ENCODE measurements at regions not wholly inside any gene's neighbourhood (a gene's known extent, or its start where the extent isn't known, plus 50 kb on each side); places are given as distances from the start of the nearest gene placed in this dataset.

DNA sequence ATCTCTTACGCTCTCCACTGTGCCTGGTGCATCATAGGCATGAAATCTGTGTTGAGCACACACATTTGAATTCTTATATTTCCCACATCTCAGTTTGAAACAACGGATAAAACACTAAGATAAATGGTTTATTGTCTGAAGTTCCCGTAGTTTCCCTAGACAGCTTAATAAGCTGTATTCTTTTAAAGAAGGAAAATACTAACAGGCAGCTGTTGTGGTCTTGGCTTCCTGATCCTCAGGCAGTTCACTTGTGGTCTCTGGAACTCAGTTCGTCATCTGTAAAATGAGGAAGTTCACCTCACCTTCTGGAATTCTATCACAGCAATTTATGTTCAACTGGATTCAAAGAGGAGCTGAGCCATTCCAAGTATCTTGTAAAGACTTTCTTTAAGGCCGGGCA is 1805.6 kb upstream of the TENM3 start:
- TF ChIP-seq, protein P1, sequence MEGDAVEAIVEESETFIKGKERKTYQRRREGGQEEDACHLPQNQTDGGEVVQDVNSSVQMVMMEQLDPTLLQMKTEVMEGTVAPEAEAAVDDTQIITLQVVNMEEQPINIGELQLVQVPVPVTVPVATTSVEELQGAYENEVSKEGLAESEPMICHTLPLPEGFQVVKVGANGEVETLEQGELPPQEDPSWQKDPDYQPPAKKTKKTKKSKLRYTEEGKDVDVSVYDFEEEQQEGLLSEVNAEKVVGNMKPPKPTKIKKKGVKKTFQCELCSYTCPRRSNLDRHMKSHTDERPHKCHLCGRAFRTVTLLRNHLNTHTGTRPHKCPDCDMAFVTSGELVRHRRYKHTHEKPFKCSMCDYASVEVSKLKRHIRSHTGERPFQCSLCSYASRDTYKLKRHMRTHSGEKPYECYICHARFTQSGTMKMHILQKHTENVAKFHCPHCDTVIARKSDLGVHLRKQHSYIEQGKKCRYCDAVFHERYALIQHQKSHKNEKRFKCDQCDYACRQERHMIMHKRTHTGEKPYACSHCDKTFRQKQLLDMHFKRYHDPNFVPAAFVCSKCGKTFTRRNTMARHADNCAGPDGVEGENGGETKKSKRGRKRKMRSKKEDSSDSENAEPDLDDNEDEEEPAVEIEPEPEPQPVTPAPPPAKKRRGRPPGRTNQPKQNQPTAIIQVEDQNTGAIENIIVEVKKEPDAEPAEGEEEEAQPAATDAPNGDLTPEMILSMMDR (IDR thresholded peaks at IDR 0.05; ENCODE audit: insufficient read depth, low read depth, low read length) = no peak
- no peak for TF ChIP-seq EZH2 (IDR thresholded peaks at IDR 0.05; ENCODE audit: insufficient read depth, low read length)
